K562 (cell line): ENCODE measurements at regions not wholly inside any gene's neighbourhood (a gene's known extent, or its start where the extent isn't known, plus 50 kb on each side); places are given as distances from the start of the nearest gene placed in this dataset.

Experiments
- CBX5 ChIP-seq: IDR thresholded peaks from 2 replicates; pipeline ENCODE4 v1.6.1; 2014; ENCODE audit warnings: low read depth, borderline replicate concordance
- CC2D1A ChIP-seq: fragments of 450-650 bp; IDR thresholded peaks from 2 replicates; pipeline ENCODE4 v1.6.1; 2017; ENCODE audit warnings: mild to moderate bottlenecking
- GTF2A2 ChIP-seq: IDR thresholded peaks from 2 replicates; pipeline ENCODE4 v1.6.1; 2016; ENCODE audit warnings: mild to moderate bottlenecking, missing genetic modification characterization, missing compliant biosample characterization
- MYC ChIP-seq, 2 experiments: fragments of 250-450 bp in 1 of 2; sonication (Bioruptor Pico) in 1 of 2; IDR thresholded peaks; 2 replicates each; pipeline versions ENCODE4 v1.5.1 to v1.6.1; 2012 to 2021; ENCODE audit warnings: low read depth in 2 of 2, borderline replicate concordance in 1 of 2, improper control_type of control experiment in 1 of 2, low read length in 1 of 2, mild to moderate bottlenecking in 1 of 2, moderate library complexity in 1 of 2
- NR3C1 ChIP-seq: sonication (generic); formaldehyde crosslinking; IDR thresholded peaks from 2 replicates; pipeline ENCODE4 v1.8.1; 2022; ENCODE audit warnings: missing genetic modification reagents
- NRF1 ChIP-seq, 2 experiments: fragments of 450-650 bp; IDR thresholded peaks in 1 of 2; conservative IDR thresholded peaks in 1 of 2; 2 replicates each; pipeline ENCODE4 v1.6.1; 2014; ENCODE audit warnings: mild to moderate bottlenecking in 2 of 2
- POLR2AphosphoS5 ChIP-seq: IDR thresholded peaks from 2 replicates; pipeline ENCODE4 v1.6.1; 2011; ENCODE audit warnings: mild to moderate bottlenecking, low read depth, low read length, moderate library complexity; ENCODE audit not compliant: control insufficient read depth, insufficient read depth
- SP1 ChIP-seq: sonication (generic); formaldehyde crosslinking; IDR thresholded peaks from 2 replicates; pipeline ENCODE4 v1.8.1; 2022; ENCODE audit warnings: mild to moderate bottlenecking, missing genetic modification reagents
- TBL1XR1 ChIP-seq, 2 experiments: IDR thresholded peaks; 2 replicates each; pipeline ENCODE4 v1.6.1; 2012; ENCODE audit warnings: improper control_type of control experiment in 2 of 2, low read length in 2 of 2, mild to moderate bottlenecking in 1 of 2
- ZFP36 ChIP-seq: fragments of 150-350 bp; IDR thresholded peaks from 2 replicates; pipeline ENCODE4 v1.6.1; 2018; ENCODE audit warnings: low read length, low read depth; ENCODE audit not compliant: partially characterized antibody
- TF ChIP-seq, protein P1 (sequence below): fragments of 250-450 bp; sonication (Bioruptor Pico); IDR thresholded peaks from 2 replicates; pipeline ENCODE4 v1.4.0; 2020; ENCODE audit warnings: mild to moderate bottlenecking, moderate library complexity
- TF ChIP-seq, protein P2 (sequence below), 3 experiments: IDR thresholded peaks in 2 of 3; conservative IDR thresholded peaks in 1 of 3; 2 replicates each; pipeline ENCODE4 v1.5.1; 2011 to 2012; ENCODE audit warnings: low read length in 3 of 3, mild to moderate bottlenecking in 3 of 3, control low read depth in 2 of 3, improper control_type of control experiment in 1 of 3, inconsistent platforms in 1 of 3, low read depth in 1 of 3, mixed read lengths in 1 of 3, moderate library complexity in 1 of 3; ENCODE audit not compliant: insufficient read depth in 2 of 3
- TF ChIP-seq, protein P3 (sequence below), 2 experiments: fragments of 450-650 bp; formaldehyde crosslinking in 1 of 2; IDR thresholded peaks; 2 replicates each; pipeline versions ENCODE4 v1.4.0 to v1.6.1; 2014 to 2020; ENCODE audit warnings: mild to moderate bottlenecking in 2 of 2, borderline replicate concordance in 1 of 2, low read depth in 1 of 2

DNA sequence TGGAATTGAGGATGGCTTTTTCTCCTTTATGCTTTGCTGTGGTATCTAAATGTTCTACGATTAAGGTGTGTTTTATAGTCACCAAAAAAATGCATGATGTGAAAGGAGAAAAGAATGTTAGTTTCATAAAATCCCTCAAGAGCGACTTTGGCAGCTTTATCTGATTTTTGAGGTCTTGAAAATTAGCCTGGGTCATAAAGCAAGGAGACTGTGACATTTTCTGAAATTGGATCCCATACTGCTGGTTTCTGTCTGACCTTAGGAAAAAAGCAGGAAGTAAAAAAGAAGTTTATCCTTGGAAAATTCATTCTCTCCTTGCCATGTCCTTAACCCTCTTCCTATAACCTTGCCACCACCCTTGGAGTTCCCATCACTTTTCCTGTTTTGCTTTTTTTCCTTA, 525.3 kb downstream of the CD83 start:
- TF ChIP-seq CBX5 (no peak), POLR2AphosphoS5 (no peak), SP1 (CRISPR knock-in tag) (no peak), NRF1 (conservative IDR thresholded peaks at IDR 0.05 in 1 of 2, IDR thresholded peaks at IDR 0.05 in 1 of 2) (no peak), MYC (IDR thresholded peaks at IDR 0.05; ENCODE audit: low read depth, low read length) (no peak), MYC (CRISPR knock-in tag; IDR thresholded peaks at IDR 0.05; ENCODE audit: borderline replicate concordance, low read depth) (no peak), GTF2A2 (tag) (no peak), TBL1XR1 (IDR thresholded peaks at IDR 0.05; ENCODE audit: low read length in 2 of 2) (no peak), NR3C1 (CRISPR knock-in tag) (no peak), CC2D1A (no peak), ZFP36 (no peak)
- TF ChIP-seq, protein P1, sequence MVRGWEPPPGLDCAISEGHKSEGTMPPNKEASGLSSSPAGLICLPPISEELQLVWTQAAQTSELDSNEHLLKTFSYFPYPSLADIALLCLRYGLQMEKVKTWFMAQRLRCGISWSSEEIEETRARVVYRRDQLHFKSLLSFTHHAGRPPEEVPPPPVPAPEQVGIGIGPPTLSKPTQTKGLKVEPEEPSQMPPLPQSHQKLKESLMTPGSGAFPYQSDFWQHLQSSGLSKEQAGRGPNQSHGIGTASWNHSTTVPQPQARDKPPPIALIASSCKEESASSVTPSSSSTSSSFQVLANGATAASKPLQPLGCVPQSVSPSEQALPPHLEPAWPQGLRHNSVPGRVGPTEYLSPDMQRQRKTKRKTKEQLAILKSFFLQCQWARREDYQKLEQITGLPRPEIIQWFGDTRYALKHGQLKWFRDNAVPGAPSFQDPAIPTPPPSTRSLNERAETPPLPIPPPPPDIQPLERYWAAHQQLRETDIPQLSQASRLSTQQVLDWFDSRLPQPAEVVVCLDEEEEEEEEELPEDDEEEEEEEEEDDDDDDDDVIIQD (CRISPR knock-in tag): no peak
- TF ChIP-seq, protein P2, sequence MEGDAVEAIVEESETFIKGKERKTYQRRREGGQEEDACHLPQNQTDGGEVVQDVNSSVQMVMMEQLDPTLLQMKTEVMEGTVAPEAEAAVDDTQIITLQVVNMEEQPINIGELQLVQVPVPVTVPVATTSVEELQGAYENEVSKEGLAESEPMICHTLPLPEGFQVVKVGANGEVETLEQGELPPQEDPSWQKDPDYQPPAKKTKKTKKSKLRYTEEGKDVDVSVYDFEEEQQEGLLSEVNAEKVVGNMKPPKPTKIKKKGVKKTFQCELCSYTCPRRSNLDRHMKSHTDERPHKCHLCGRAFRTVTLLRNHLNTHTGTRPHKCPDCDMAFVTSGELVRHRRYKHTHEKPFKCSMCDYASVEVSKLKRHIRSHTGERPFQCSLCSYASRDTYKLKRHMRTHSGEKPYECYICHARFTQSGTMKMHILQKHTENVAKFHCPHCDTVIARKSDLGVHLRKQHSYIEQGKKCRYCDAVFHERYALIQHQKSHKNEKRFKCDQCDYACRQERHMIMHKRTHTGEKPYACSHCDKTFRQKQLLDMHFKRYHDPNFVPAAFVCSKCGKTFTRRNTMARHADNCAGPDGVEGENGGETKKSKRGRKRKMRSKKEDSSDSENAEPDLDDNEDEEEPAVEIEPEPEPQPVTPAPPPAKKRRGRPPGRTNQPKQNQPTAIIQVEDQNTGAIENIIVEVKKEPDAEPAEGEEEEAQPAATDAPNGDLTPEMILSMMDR (IDR thresholded peaks at IDR 0.05 in 2 of 3, conservative IDR thresholded peaks at IDR 0.05 in 1 of 3; ENCODE audit: insufficient read depth in 2 of 3, low read depth in 1 of 3, low read length in 3 of 3): no peak
- TF ChIP-seq, protein P3, sequence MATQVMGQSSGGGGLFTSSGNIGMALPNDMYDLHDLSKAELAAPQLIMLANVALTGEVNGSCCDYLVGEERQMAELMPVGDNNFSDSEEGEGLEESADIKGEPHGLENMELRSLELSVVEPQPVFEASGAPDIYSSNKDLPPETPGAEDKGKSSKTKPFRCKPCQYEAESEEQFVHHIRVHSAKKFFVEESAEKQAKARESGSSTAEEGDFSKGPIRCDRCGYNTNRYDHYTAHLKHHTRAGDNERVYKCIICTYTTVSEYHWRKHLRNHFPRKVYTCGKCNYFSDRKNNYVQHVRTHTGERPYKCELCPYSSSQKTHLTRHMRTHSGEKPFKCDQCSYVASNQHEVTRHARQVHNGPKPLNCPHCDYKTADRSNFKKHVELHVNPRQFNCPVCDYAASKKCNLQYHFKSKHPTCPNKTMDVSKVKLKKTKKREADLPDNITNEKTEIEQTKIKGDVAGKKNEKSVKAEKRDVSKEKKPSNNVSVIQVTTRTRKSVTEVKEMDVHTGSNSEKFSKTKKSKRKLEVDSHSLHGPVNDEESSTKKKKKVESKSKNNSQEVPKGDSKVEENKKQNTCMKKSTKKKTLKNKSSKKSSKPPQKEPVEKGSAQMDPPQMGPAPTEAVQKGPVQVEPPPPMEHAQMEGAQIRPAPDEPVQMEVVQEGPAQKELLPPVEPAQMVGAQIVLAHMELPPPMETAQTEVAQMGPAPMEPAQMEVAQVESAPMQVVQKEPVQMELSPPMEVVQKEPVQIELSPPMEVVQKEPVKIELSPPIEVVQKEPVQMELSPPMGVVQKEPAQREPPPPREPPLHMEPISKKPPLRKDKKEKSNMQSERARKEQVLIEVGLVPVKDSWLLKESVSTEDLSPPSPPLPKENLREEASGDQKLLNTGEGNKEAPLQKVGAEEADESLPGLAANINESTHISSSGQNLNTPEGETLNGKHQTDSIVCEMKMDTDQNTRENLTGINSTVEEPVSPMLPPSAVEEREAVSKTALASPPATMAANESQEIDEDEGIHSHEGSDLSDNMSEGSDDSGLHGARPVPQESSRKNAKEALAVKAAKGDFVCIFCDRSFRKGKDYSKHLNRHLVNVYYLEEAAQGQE (IDR thresholded peaks at IDR 0.05; ENCODE audit: borderline replicate concordance): no peak
- TF ChIP-seq, protein P3 (CRISPR knock-in tag; IDR thresholded peaks at IDR 0.05; ENCODE audit: low read depth): no peak
